AG10803 (cell line): ENCODE measurements at regions not wholly inside any gene's neighbourhood (a gene's known extent, or its start where the extent isn't known, plus 50 kb on each side); places are given as distances from the start of the nearest gene placed in this dataset.

ENCODE experiments used
- DNase-seq: peaks from one replicate; pipeline ENCODE4 v3.0.0; 2010; ENCODE audit warnings: low read depth
- H3K4me3 ChIP-seq: 2 replicates; pipeline ENCODE4 v1.5.1; 2011; ENCODE audit warnings: mild to moderate bottlenecking, low read length, control low read depth
- TF ChIP-seq, protein P1 (sequence below): conservative IDR thresholded peaks from 2 replicates; pipeline ENCODE4 v1.5.1; 2011; ENCODE audit warnings: mild to moderate bottlenecking, low read length, control low read depth, inconsistent platforms

DNA sequence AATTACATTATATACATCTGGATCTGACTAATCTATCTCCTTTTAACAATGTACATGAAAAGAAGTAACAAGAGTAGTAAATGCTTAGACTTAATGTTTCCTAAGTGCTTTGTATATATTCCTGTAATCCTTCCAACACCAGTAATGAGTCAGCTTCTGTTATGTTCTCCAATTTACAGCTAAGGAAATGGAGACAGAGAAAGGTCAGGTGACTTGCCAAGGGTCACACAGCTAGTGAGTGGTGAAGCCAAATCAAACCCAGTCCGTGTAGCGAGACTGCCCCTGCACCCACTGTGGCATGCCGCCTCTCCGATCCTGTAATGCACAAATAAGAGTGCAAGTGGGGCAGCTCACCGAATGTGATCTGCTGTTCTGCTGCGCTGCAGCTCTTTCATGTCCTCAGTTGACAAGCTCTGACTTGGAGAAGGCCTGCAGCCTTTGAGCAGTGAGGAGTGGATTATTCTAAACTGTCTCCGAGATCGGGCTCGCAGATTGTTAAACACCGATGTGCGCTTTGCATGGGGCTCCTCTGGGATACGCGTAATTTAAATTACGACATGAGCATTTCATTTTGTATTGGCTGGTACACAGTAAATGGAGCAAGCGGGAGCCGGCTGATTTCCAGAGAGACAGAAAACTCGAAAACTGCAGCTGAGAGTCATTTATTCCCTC lies 65.1 kb upstream of the KTN1 start:
- peak overlapping the region; percentile 28 for H3K4me3 ChIP-seq
- peak; percentile 65 for DNase-seq
- TF ChIP-seq, protein P1, sequence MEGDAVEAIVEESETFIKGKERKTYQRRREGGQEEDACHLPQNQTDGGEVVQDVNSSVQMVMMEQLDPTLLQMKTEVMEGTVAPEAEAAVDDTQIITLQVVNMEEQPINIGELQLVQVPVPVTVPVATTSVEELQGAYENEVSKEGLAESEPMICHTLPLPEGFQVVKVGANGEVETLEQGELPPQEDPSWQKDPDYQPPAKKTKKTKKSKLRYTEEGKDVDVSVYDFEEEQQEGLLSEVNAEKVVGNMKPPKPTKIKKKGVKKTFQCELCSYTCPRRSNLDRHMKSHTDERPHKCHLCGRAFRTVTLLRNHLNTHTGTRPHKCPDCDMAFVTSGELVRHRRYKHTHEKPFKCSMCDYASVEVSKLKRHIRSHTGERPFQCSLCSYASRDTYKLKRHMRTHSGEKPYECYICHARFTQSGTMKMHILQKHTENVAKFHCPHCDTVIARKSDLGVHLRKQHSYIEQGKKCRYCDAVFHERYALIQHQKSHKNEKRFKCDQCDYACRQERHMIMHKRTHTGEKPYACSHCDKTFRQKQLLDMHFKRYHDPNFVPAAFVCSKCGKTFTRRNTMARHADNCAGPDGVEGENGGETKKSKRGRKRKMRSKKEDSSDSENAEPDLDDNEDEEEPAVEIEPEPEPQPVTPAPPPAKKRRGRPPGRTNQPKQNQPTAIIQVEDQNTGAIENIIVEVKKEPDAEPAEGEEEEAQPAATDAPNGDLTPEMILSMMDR: no peak

DNA sequence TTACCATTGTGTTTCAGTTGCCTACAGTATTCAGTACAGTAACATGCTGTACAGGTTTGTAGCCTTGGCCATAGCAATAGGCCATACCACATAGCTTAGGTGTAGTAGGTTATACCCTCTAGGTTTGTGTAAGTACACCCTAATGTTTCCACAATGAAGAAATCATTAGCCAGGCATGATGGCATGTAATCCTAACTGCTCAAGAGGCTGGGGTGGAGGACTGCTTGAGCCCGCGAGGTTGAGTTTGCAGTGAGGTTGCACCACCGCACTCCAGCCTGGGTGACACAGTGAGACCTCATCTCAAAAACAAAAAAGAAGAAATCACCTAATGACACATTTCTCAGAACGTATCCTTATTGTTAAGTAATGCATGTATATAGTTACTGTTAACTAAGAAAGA lies 63.2 kb upstream of the KTN1 start:
- H3K4me3 ChIP-seq: no peak overlapping the region
- DNase-seq: no peak
- TF ChIP-seq, protein P1: no peak

DNA sequence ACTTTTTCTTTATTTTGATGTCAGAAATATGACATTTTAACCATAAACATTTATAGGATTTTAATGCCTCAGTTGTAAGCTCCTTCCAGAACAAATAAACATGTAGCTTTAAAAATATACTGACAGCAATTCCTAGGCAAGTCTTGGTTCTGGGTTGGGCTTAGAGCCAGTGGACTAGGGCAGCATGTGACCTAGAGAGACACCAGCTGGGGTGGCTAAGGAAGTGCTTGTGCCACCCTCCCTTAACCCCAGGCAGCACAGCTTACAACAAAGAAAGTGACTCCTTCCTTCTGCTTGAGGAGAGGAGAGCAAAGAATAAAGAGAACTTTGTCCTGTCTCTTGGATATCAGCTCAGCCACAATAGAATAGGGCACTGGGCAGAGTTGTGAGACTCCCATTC lies 61.6 kb upstream of the KTN1 start:
- no peak overlapping the region for H3K4me3 ChIP-seq
- TF ChIP-seq, protein P1: no peak
- DNase-seq: no peak

DNA sequence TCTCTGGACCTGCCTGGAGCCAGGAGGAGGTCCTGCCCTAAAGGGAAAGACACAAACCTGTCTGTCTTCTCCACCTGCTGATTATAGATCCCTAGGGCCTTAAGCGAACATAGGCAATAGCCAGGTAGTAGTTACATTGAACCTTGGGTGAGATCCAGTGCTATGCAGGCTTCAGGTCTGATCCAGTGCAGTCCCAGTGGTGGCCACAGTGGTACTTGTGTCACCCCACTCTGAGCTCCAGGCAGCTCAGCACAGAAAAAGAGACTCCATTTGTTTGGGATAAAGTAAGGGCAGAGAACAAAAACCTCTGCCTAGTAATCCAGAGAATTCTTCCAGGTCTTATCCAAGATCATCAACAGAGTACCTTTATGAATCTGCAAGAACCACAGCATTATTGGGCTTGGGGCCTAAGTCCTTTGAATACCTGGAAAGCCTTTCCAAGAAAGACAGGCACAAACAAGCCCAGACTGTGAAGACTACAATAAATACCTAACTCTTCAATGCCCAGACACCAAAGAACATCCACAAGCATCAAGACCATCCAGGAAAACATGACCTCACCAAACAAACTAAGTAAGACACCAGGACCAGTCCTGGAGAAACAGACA lies 60.4 kb upstream of the KTN1 start:
- TF ChIP-seq, protein P1: no peak
- no peak overlapping the region for H3K4me3 ChIP-seq
- no peak for DNase-seq

DNA sequence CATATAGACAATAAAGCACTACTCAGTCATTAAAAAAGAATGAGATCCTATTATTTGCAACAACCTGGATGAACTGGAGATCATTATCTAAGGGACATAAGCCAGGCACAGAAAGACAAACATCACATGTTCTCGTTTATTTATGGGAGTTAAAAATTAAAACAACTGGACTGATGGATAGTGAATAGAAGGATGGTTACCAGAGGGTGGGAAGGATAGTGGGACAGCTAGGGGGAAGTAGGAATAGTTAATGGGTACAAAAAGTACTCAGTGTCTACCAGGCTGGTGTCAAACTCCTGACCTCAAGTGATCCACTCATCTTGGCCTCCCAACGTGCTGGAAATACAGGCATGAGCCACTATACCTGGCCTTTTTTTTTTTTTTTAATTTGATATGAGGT lies 56.7 kb upstream of the KTN1 start:
- H3K4me3 ChIP-seq: no peak overlapping the region
- DNase-seq: no peak
- TF ChIP-seq, protein P1: no peak
